Skeletal muscle tissue (tissue), 3 donors: ENCODE measurements at regions not wholly inside any gene's neighbourhood (a gene's known extent, or its start where the extent isn't known, plus 50 kb on each side); places are given as distances from the start of the nearest gene placed in this dataset.

ENCODE experiments used
- H3K27ac ChIP-seq: one replicate; pipeline ENCODE4 v1.7.0; 2013; ENCODE audit warnings: mild to moderate bottlenecking, low read depth, low read length, inconsistent platforms
- H3K27me3 ChIP-seq, 3 donors: one replicate each; pipeline ENCODE4 v1.7.0; 2013; ENCODE audit warnings: low read length in 3 of 3; ENCODE audit not compliant: control insufficient read depth in 3 of 3, insufficient read depth in 3 of 3
- H3K36me3 ChIP-seq, 3 donors: one replicate each; pipeline ENCODE4 v1.7.0; 2013; ENCODE audit warnings: low read length in 3 of 3; ENCODE audit not compliant: control insufficient read depth in 3 of 3, insufficient read depth in 3 of 3
- H3K4me1 ChIP-seq, 3 donors: one replicate each; pipeline ENCODE4 v1.7.0; 2013; ENCODE audit warnings: low read length in 3 of 3, mild to moderate bottlenecking in 3 of 3; ENCODE audit not compliant: control insufficient read depth in 3 of 3, insufficient read depth in 3 of 3
- H3K4me3 ChIP-seq, 3 donors: one replicate each; pipeline ENCODE4 v1.7.0; 2013; ENCODE audit warnings: low read length in 3 of 3
- H3K9ac ChIP-seq, 3 donors: one replicate each; pipeline ENCODE4 v1.7.0; 2013; ENCODE audit warnings: low read length in 3 of 3, mild to moderate bottlenecking in 3 of 3, moderate library complexity in 2 of 3, low read depth in 1 of 3
- H3K9me3 ChIP-seq, 3 donors: one replicate each; pipeline ENCODE4 v1.7.0; 2013; ENCODE audit warnings: low read length in 3 of 3; ENCODE audit not compliant: control insufficient read depth in 3 of 3
- donor health status: Osteomylitis.

DNA sequence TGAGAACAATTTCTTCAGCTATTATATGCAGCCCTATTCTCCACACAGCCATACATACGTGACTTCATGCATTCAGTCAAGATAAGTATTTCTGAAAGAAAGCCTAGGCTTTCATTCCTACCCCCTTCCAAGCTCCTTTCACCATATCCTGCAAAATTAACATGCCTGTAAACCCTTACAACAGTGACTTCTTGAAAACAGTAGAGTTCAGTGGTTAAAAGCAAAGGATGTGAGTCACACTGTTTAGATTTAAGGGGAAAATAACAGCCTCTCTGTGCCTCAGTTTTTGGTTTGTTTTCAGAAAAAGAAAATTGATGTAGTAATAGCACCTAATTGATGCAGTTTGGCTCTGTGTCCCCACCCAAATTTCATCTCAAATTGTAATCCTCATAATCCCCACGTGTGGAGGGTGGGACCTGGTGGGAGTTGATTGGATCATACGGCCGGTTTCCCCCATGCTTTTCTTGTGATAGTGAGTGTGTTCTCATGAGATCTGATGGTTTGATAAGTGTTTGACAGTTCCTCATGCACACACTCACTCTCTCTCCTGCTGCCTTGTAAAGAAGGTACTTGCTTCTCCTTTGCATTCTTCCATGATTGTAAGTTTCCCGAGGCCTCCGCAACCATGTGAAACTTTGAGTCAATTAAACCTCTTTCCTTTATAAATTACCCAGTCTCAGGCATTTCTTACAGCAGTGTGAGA lies 264.8 kb downstream of the CETN3 start:
- Histone ChIP-seq H3K4me3 (no peak overlapping the region), H3K9me3 (no peaks in the 10 kb centered on the region), H3K4me1 (no peaks in the 10 kb centered on the region), H3K27me3 (no peaks in the 10 kb centered on the region), H3K36me3 (no peaks in the 10 kb centered on the region), H3K9ac (no peak overlapping the region), H3K27ac (no peak overlapping the region)

DNA sequence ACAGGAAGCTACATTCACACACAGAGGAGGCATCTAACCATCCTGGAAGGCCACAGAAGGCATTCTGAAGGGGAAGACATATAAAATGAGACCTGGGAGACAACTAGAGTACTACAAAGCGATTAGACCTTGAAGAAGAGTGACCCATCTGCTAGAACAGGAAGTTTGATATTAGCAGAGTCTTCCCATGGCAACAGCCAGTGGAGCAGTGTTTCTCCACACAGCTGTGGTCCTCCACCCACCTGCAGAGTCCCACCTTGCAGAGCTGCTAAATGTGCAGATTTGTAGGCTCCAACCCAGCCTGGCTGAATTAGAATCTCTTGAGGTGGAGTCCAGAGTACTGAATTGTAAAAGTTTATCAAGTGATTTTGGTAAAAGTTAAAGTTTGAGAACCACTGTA lies 267.0 kb downstream of the CETN3 start:
- H3K36me3 ChIP-seq, result no peaks in the 10 kb centered on the region
- H3K4me3 ChIP-seq, result no peak overlapping the region
- H3K9me3 ChIP-seq, result no peaks in the 10 kb centered on the region
- no peaks in the 10 kb centered on the region for H3K4me1 ChIP-seq
- no peaks in the 10 kb centered on the region for H3K27me3 ChIP-seq
- H3K27ac ChIP-seq, result no peak overlapping the region
- no peak overlapping the region for H3K9ac ChIP-seq

DNA sequence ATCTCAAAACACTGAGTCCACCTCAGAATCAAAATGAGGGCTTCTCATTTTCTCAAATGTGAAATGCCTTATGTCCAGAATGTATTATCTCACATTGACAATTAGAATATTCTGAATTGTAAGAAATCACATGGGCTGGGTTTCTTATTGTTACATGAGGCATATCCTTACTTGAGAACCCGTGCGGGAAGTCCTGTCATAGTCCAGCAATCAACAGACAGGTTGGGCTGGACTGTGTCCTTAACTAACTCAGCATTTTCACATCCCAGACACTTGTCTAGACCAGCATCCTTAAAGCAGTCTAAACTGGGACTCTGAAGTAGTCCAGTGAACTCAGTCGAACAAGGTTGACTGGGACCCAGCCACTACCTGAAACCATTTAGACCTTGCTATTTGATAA lies 267.6 kb downstream of the CETN3 start:
- H3K9me3 ChIP-seq, result no peaks in the 10 kb centered on the region
- no peak overlapping the region for H3K27ac ChIP-seq
- H3K36me3 ChIP-seq, result no peaks in the 10 kb centered on the region
- no peak overlapping the region for H3K4me3 ChIP-seq
- H3K9ac ChIP-seq, result no peak overlapping the region
- H3K4me1 ChIP-seq, result no peaks in the 10 kb centered on the region
- no peaks in the 10 kb centered on the region for H3K27me3 ChIP-seq

DNA sequence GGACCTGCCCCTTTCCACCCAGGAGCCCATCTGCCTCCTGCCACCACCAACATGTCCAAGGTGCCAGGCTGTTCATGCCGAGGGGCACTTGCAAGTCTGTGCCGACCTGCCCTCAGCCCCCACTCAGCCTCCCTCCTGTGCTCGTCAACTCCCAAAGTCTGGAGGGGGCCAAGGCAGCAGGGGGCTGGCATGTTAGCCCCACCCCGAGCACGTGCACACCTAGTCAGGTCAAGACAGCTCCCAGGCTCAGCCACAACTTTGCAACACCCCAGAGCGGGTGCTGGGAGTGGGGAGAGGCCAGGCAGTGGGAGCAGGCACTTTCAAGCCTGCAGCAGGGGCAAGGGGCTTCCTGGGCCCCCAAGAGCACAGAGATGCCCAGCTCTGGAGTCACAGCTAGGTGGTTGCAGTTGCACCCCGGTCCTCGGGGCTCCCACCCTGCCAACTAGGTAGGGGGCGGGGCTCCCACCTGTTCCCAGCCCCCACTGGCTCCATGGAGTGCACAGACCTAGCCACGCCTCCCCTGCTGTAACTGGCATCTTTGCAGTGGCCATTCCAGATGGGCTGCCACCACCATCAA lies 272.5 kb downstream of the CETN3 start:
- H3K9me3 ChIP-seq, result no peaks in the 10 kb centered on the region
- no peak overlapping the region for H3K27ac ChIP-seq
- H3K9ac ChIP-seq, result no peak overlapping the region
- no peaks in the 10 kb centered on the region for H3K27me3 ChIP-seq
- H3K36me3 ChIP-seq, result no peaks in the 10 kb centered on the region
- peaks cover 0 to 10% (median 7%) of the 10 kb centered on the region in 3 donors for H3K4me1 ChIP-seq
- H3K4me3 ChIP-seq, result no peak overlapping the region

DNA sequence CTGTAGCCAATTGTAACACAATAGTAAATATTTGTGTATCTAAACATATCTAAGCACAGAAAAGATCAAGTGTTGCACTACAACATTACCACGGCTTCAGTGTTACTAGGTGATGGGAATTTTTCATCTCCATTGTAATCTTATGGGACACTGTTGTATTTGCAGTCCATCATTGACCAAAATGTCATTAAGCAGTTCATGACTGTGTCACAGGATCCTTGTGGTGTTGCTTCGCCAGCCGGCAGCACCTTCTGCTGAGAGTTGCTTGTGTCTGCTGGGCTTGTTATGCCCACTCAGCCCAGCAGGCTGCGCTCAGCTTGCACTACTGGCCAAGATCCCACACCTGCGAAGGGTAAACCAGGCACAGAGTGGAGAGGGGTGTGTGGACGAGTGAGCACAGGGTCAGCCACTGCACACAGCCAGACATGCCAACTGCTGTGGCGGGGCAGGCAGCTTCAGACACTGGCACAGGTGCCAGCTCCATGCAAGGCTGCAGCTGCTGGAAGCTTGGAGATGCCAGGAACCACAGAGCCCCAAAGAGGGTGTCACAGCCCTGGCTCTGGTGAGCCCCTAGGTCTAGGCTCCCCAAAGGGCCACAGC lies 273.7 kb downstream of the CETN3 start:
- H3K4me3 ChIP-seq, result no peak overlapping the region
- H3K9me3 ChIP-seq, result no peaks in the 10 kb centered on the region
- H3K27me3 ChIP-seq, result no peaks in the 10 kb centered on the region
- peaks cover 0 to 10% (median 7%) of the 10 kb centered on the region in 3 donors for H3K4me1 ChIP-seq
- H3K36me3 ChIP-seq, result no peaks in the 10 kb centered on the region
- no peak overlapping the region for H3K27ac ChIP-seq
- H3K9ac ChIP-seq, result no peak overlapping the region

DNA sequence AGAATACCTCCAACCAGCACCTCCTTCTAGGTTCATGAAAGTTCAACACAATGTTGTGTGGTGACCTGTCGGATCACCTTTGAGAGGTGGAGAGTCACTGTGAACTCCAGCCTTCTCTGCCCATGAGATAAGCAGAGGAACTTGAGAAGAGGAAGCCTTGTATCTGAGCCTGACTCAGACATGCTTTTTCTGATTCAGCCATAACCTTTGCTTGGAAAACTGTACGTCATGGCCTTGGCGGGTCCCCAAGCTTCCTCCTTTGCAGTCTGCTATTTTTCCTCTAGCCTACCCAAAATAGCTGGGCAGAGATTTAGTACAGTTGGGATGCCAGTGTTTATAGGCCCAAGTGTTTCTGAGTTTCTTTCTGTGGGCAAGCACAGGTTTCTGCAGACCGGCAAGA lies 274.7 kb downstream of the CETN3 start:
- Histone ChIP-seq H3K9ac (peak overlapping the region in 1 of 3 donors; percentile 11), H3K27ac (peak overlapping the region; percentile 16), H3K4me1 (peaks cover 0 to 10% (median 7%) of the 10 kb centered on the region in 3 donors), H3K36me3 (no peaks in the 10 kb centered on the region), H3K27me3 (no peaks in the 10 kb centered on the region), H3K4me3 (no peak overlapping the region), H3K9me3 (no peaks in the 10 kb centered on the region)

DNA sequence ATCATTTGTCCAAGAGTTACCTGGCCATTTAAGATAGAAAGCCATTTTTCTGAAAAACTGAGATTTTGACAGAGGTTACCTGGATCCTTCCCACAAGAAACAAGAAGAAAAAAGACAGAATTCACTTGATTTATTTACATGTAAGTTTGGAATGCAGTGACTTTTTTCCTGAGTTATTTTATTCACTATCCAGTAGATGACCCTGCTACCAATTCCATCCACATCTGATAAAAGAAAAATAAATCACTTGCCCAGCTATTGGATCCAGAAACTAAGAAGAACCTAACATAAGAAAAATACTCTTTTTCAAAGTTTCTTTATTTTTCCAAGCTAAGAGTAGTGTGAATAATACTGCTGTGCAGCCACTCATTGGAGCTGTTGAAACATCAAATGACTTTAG lies 275.2 kb downstream of the CETN3 start:
- H3K27ac ChIP-seq, result peak overlapping the region; percentile 16
- no peak overlapping the region for H3K4me3 ChIP-seq
- no peaks in the 10 kb centered on the region for H3K9me3 ChIP-seq
- no peaks in the 10 kb centered on the region for H3K36me3 ChIP-seq
- no peak overlapping the region for H3K9ac ChIP-seq
- H3K27me3 ChIP-seq, result no peaks in the 10 kb centered on the region
- peaks cover 0 to 10% (median 7%) of the 10 kb centered on the region in 3 donors for H3K4me1 ChIP-seq

DNA sequence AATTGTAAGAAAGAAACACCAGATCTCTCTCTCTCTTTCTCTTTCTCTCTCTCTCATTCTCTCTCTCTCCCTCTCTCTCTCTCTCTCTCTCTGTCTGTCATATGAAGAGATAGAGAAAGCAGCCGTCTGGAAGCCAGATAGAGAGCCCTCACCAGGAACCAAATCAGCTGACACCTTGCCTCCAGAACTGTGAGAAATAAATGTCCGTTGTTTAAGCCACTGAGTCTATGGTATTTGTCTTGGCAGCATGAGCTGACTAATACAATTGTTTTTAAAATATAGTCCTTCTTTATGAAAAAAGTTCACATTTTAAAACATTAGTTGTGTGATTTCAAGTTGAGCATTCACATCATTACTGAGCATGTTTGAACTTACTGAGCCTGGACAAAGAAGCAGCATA lies 275.6 kb downstream of the CETN3 start:
- H3K27me3 ChIP-seq, result no peaks in the 10 kb centered on the region
- H3K9ac ChIP-seq, result no peak overlapping the region
- no peaks in the 10 kb centered on the region for H3K9me3 ChIP-seq
- peaks cover 0 to 10% (median 7%) of the 10 kb centered on the region in 3 donors for H3K4me1 ChIP-seq
- no peaks in the 10 kb centered on the region for H3K36me3 ChIP-seq
- H3K4me3 ChIP-seq, result no peak overlapping the region
- H3K27ac ChIP-seq, result no peak overlapping the region

DNA sequence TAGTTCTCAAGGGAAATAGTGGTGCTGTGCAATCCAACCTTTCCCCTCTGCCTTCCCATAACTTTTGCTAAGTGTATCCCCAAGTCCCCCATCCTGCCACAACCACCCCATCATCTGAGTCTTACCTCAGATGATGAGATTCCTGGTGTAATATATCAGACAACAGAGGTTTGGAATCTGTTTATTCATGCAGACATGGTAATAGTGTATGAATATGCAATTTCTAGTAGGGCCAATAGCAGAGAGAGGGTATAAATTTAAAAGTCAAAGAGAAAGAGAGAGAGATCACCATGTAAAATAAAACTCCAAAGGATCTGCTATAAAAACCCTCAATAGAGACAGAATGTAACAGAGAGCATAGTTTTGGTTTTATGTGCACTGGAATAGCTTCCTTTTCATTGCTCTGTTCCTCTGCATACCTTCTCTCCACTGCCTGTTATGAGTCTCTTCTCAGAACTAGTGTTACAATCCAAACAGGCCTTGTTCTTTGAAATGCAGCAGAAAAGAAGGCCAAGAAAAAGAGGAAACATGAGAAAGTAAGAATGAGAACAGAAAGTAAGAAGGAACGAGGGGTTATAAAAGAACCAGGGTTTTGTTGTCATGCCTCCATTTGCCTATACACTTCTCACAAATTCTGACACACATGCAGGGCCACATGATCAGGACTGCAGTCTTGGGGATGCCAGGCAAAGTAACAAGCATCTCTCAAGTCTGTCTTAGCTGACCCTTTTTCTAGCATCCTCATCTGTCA lies 278.0 kb downstream of the CETN3 start:
- no peak overlapping the region for H3K27ac ChIP-seq
- no peak overlapping the region for H3K9ac ChIP-seq
- H3K36me3 ChIP-seq, result no peaks in the 10 kb centered on the region
- H3K4me3 ChIP-seq, result no peak overlapping the region
- no peaks in the 10 kb centered on the region for H3K27me3 ChIP-seq
- peaks cover 0 to 10% (median 7%) of the 10 kb centered on the region in 3 donors for H3K4me1 ChIP-seq
- H3K9me3 ChIP-seq, result no peaks in the 10 kb centered on the region

DNA sequence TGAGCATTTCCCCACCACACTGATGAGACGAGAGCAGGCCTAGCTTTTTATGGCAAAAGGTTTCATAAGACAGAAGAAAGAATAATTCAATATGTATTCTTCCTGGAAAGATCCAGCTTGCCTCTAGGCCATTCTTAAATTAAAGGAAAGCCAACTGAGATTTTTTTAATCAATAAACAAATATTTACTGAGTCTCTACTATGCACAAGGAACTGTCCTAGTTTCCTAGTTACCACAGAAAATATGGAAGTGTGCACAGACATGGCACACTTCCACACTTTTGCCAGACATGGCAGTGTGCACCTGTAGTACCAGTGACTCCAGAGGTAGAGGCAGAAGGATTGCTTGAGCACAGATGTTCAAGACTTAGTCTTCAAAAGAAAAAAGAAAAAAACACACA lies 281.0 kb downstream of the CETN3 start:
- Histone ChIP-seq H3K4me1 (no peaks in the 10 kb centered on the region), H3K9ac (no peak overlapping the region), H3K9me3 (no peaks in the 10 kb centered on the region), H3K4me3 (no peak overlapping the region), H3K27ac (no peak overlapping the region), H3K27me3 (no peaks in the 10 kb centered on the region), H3K36me3 (no peaks in the 10 kb centered on the region)
